ENCODE measurements at regions not wholly inside any gene's neighbourhood (a gene's known extent, or its start where the extent isn't known, plus 50 kb on each side); places are given as distances from the start of the nearest gene placed in this dataset.
"Not testable (repeated sequence)": the region's sequence is repeated elsewhere in the genome, so short reads cannot be mapped to it uniquely, and the experiment has no call there.

- DNase-seq (ENCODE audit: low spot score), result no peak
Observed at GRCh38 chr6:106849120-106849519, 125.4 kb downstream of the CD24 start.

DNA sequence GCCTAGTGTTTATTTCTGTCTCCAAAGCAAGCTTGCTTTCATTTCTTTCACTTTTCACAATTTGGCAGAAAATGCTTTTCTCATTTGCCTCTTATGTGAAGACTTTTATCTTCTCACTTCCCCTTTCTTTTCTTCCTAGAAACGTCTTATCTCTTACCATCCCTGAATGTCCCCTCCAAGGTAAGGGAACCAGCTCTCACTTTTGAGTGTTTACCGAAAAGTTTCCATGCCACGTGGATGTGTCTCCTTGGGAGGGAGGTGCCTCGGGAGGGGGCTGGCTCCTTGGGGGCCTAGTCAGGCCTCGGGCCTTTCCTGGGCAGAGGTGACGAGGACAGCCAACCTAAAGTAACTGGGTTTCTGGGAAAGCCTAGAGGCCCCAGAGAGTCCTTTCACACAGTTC, 127.4 kb downstream of the CD24 start:
- no peak for DNase-seq (ENCODE audit: low spot score)

DNA sequence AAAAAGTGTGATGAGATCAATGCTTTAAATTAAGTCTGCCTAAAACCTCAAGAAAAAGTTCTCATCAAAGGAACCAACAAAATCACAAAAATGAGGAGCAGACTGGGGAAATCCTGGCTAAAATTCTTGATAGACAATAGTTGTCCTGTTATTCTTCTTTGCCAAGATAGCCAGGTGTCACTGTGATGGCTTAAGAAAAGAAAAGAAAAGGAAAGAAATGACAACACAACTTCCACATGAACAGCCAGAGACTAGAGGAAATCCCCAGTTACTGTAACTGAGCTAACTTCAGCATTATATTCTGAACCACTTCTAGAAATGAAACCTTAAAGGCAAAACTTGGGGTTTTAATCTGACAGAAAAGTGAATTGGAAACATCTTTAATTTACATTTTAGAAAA, 129.6 kb downstream of the CD24 start:
- DNase-seq (ENCODE audit: low spot score), result no peak

DNA sequence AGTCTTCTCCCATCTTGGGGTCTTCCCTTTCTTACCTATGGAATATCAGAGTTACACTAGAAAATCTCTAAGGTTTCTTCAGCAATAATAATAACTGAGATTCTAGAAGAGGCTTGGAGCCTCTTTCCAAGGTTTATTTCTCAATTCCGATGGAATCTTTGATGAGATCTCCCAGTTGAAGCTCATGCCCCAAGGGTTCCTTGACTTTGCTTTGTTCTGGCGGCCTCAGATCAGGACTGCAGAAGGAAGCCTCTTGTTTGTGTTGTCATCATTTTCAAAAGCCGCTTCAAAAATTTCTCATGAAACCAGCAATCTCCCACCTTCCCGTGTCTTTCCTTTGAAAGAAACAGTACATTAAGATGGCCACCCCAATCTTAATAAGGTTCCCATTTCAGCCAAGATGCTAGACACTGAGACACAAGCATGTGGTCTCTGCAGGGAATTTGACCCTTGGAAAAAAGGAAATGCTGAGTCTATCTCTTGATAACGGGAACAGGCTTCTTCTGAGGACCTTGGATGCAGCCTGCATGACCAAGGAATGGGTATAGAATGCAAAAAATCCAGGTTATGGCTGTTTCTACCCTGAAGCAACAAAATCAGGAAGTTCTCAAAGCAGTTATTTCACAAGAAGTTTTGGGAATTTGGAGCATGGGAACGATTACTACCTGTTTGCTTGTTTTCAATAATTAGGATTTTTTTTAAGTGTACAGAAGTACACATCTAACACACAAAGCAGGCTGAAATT, 141.6 kb downstream of the CD24 start:
- DNase-seq (ENCODE audit: low spot score), result no peak

DNA sequence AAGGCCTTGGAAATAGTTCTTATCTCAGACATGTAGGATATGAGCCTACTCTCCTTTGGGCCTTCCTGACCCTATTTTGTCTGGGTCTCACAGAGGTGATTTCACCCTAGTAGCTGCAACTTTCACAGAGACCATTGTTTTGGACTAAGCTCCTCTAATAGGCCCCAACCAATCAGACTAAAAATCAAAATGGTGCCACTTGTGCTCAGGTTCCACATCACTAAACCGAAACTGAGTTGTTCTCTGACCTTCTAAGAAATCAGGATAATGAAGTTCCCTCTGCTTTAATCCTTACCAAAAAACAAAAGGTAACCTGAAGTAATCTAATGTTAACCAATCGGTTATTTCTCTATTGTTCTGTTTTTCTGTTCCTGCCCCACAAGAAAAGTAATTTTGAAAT, 143.6 kb downstream of the CD24 start:
- no peak for DNase-seq (ENCODE audit: low spot score)

DNA sequence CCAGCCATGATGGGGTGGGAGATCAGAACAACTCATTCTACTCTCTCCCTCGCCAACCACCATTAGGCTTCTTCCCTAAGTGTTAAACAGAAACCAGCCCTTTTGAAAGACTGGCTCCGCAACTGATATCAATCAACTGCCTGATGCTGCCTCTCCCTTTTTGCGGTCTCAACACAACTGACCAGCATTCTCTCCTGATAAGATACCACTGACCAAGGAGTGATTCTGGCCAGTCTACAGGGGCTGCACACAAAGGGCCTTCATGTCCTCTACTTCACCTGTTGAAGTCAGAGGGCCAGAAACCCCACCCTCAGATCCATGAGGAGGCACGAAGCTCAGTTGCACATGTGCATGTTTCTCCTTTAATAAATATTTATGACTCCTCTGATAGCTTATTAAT, 145.1 kb downstream of the CD24 start:
- DNase-seq (ENCODE audit: low spot score), result no peak

GRCh38 chr6:106827081-106827480, 147.4 kb downstream of the CD24 start:
- DNase-seq (ENCODE audit: low spot score), result no peak

GRCh38 chr6:106825156-106825555, 149.4 kb downstream of the CD24 start:
- DNase-seq (ENCODE audit: low spot score), result no peak

DNA sequence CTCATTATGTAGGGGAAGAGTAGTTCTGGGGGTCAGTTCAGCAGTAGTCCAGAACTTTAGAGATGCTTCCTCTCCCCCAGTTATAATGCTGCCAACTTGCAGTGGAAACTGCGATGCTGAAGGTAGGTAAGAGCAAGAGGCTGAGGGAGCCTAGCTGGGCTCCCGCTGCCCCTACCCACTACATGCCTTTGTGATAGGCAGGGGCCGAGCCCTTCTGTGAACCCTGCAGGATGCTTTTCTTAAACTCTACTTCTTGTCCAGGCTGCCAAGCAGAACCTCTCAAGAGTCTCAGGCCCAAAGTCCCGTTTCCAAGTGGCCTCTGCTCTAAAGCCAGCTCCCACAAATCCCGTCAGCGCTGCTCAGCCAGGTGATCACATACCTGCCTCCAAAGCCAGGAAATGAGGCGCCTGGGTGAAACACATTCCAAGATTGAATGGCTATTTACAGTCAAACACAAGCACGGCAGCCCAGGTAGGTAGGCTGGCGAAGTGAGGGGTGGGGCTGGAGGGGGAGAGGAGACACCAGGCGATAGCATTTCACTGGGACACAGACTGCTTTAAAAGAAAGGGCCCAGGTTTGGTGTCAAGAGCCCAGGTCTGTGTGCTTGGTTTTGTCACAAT, 150.7 kb downstream of the CD24 start:
- no peak for DNase-seq (ENCODE audit: low spot score)

GRCh38 chr6:106823058-106823457, 151.5 kb downstream of the CD24 start:
- DNase-seq (ENCODE audit: low spot score), result no peak

DNA sequence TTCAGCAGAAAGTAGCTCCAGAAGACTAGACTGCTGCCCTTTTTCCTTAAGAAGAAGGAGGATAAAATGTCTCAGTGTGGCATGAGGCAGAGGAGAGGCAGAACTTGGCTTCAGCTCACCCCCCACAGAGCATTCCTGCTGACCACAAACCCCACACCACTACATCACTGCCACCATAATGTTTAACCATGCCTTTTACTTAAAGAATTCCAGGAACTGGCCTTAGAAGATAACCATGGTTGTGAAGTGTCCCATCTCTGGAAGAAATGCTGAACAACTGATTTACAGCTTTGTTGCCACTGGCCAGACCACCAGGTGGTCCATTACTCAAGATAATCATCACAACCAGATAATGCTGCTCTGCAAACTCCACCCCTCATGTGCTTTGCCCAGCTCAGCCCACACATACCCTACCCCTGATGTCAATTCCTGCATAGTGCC, 154.1 kb downstream of the CD24 start:
- DNase-seq (ENCODE audit: low spot score), result no peak

DNA sequence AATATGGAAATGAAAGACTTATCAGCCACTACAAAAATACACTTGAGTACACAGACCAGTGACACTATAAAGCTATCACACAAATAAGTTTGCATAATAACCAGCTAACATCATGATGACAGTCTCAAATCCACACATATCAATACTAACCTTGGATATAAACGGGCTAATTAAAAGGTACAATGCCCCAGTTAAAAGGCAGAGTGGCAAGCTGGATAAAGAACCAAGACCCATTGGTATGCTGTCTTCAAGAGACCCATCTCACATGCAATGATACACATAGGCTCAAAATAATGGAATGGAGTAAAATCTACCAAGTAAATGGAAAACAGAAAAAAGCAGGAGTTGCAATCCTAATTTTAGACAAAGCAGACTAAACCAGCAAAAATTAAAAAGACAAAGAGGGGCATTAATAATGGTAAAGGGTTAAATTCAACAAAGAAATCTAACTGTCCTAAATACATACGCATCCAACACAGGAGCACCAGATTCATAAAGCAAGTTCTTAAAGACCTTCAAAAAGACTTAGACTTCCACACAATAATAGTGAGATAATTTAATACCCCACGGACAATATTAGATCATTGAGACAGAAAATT, 163.3 kb downstream of the CD24 start:
- no peak for DNase-seq (ENCODE audit: low spot score)

- DNase-seq (ENCODE audit: low spot score), result no peak
Observed at GRCh38 chr6:106808758-106809157, 165.8 kb downstream of the CD24 start.

DNA sequence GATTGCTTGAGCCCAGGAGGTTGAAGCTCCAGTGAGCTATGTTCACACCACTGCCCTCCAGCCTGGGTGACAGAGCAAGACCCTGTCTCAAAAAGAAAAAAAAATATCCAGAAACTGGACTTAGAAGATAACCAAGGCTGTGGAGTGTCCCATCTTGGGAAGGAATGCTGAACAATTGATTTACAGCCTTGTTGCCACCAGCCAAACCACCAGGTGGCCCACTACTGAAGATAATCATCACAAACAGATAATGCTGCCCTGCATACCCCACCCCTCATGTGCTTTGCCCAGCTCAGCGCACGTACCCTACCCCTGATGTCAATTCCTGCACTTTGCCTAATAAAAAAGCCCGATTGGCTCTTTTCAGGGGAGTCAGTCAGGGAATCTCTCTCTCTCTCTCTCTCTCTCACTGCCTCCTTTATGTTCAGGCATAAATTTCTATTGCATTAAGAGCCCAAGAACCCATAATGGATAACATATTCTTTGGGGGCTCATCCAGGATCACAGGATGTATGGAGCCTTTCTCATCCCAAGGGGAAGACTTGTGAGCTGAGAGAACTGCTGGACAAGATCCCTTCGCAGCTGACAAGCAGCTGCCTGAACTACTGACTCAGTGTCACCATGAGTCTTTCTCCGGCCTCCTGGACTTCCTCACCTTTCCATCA, 166.4 kb downstream of the CD24 start:
- DNase-seq (ENCODE audit: low spot score), result no peak

DNA sequence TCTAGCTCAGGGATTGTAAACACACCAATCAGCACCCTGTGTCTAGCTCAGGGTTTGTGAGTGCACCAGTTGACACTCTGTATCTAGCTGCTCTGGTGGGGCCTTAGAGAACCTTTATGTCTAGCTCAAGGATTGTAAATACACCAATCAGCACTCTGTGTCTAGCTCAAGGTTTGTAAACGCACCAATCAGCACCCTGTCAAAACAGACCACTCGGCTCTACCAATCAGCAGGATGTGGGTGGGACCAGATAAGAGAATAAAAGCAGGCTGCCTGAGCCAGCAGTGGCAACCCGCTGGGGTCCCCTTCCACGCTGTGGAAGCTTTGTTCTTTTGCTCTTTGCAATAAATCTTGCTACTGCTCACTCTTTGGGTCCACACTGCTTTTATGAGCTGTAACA, 168.3 kb downstream of the CD24 start:
- not testable (repeated sequence) for DNase-seq (ENCODE audit: low spot score)

DNA sequence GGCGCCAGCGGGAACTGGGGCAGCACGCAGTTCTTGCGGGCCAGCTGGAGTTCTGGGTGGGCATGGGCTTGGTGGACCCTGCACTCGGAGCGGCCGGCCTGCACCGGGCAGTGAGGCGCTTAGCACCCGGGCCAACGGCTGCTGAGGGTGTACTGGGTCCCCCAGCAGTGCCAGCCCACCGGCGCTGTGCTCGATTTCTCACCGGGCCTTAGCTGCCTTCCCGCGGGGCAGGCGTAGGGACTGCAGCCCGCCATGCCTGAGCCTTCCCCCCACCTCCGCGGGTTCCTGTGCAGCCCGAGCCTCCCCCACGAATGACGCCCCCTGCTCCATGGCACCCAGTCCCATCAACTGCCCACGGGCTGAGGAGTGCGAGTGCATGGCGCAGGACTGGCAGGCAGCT, 168.8 kb downstream of the CD24 start:
- DNase-seq (ENCODE audit: low spot score), result no peak

DNA sequence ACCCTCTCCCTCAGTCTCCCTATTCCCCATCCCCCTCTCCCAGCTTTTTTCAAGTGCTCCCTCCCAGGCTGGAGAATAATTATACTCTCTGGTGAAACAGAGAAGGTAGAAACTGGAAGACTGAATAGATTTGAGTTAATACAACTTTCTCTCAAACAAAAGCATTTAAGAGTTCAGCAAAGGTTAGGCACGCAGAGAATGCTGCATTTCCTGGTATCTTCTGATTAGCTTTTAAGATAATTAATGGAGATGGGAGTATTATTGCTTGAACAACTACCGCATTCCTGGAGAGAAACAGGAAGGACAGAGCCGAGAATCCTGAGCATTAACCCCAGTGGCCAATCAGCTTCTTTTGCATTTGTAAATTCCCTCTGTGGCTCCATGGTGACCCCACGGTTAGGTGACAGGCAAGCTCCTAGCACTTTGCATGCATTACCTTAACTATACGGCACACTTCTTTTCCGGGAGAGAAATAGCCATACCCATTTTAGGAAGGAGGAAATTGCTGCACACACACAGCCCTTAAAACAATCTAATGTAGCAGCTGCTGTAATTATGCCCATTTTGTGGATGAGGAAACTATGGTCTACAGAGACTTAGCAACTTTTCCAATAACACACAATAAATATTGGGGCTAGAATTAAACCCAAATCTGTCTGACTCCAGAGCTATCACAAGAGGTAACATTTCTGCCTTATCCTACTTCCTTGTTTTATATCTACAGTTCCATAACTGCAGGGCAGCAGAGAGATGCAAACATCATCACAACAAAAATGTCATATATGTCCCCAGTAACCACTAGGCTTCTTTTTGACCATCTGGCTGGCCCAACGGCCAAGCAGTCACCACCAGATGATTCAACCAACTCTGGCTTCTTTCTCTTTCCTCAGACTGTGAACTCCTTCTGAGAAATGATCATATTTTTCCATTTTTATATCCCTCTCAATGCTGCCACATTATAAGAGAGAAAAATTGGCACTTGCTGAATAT, 169.9 kb downstream of the CD24 start:
- no peak for DNase-seq (ENCODE audit: low spot score)

GRCh38 chr6:106803188-106803587, 171.3 kb downstream of the CD24 start:
- DNase-seq (ENCODE audit: low spot score), result no peak

GRCh38 chr6:106802139-106802538, 172.4 kb downstream of the CD24 start:
- no peak for DNase-seq (ENCODE audit: low spot score)

DNA sequence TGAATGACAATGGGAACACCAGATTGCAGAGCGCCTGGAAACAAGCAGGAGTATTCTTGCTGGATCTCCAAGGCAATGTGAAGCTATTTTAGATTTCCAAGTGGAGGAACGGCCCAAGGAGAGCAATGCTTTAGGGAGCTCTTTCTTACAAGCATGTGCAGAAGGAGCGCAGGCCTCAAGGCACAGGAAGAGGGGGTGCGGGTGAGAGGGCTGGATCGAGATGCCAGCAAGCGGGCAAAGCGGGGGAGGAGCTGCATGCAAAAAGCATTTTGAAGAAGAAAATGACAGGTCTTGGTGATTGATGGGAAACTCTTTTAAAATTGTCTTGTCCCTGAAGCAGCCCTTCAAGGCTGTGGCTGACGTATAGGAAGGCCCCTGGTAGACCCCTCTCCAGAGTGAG, 171.9 kb downstream of the QRSL1 start:
- DNase-seq (ENCODE audit: low spot score), result no peak

DNA sequence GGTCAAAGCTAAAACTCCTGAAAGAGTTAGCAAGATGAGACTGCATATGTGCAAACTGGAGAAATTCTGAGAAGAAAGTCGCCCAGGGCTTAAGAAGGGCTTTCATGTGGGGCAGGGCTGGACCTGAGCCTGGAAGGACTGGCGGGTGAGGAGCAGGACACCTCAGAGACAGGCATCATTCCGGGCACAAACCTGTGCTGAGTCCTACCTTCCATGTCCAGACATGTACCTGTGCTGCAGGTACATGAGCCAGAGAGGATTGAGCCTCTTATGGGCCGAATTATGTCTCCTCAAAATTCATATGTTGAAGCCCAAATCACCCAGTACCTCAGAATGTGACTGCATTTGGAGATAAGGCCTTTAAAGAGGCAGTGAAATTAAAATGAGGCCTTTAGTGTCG, 171.0 kb downstream of the QRSL1 start:
- DNase-seq (ENCODE audit: low spot score), result no peak
